Hepatocyte (in vitro differentiated cells): ENCODE measurements at regions not wholly inside any gene's neighbourhood (a gene's known extent, or its start where the extent isn't known, plus 50 kb on each side); places are given as distances from the start of the nearest gene placed in this dataset.
"Not testable (repeated sequence)": the region's sequence is repeated elsewhere in the genome, so short reads cannot be mapped to it uniquely, and the experiment has no call there.

Source experiments
- EZH2phosphoT487 ChIP-seq: fragments of 200-600 bp; sonication (generic); IDR thresholded peaks from one replicate; pipeline ENCODE4 v1.6.1; 2018; ENCODE audit warnings: antibody characterized with exemption, mild to moderate bottlenecking, low read depth, moderate library complexity; ENCODE audit not compliant: unreplicated experiment, severe bottlenecking
- TF ChIP-seq, protein P1 (sequence below): fragments of 200-600 bp; sonication (generic); IDR thresholded peaks from 2 replicates; pipeline ENCODE4 v1.5.1; 2016; ENCODE audit warnings: antibody characterized with exemption, mild to moderate bottlenecking; ENCODE audit not compliant: poor library complexity

GRCh38 chr7:24171951-24172350 is 112.0 kb upstream of the NPY start:
- TF ChIP-seq, protein P1, sequence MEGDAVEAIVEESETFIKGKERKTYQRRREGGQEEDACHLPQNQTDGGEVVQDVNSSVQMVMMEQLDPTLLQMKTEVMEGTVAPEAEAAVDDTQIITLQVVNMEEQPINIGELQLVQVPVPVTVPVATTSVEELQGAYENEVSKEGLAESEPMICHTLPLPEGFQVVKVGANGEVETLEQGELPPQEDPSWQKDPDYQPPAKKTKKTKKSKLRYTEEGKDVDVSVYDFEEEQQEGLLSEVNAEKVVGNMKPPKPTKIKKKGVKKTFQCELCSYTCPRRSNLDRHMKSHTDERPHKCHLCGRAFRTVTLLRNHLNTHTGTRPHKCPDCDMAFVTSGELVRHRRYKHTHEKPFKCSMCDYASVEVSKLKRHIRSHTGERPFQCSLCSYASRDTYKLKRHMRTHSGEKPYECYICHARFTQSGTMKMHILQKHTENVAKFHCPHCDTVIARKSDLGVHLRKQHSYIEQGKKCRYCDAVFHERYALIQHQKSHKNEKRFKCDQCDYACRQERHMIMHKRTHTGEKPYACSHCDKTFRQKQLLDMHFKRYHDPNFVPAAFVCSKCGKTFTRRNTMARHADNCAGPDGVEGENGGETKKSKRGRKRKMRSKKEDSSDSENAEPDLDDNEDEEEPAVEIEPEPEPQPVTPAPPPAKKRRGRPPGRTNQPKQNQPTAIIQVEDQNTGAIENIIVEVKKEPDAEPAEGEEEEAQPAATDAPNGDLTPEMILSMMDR = not testable (repeated sequence)
- not testable (repeated sequence) for TF ChIP-seq EZH2phosphoT487
